Ovary (tissue), 3 donors: ENCODE measurements at regions not wholly inside any gene's neighbourhood (a gene's known extent, or its start where the extent isn't known, plus 50 kb on each side); places are given as distances from the start of the nearest gene placed in this dataset.

Experiments used
- CTCF ChIP-seq, 3 donors: fragments of 450-650 bp in 2 of 3; fragments of 200-600 bp in 1 of 3; IDR thresholded peaks; one replicate each; pipeline versions ENCODE4 v1.5.1 to v1.8.0; 2016 to 2022; ENCODE audit warnings: antibody characterized with exemption in 3 of 3, mild to moderate bottlenecking in 1 of 3
- EP300 ChIP-seq: sonication (generic); formaldehyde crosslinking; IDR thresholded peaks from one replicate; pipeline ENCODE4 v1.6.1; 2017; ENCODE audit warnings: antibody characterized with exemption
- POLR2A ChIP-seq: fragments of 450-650 bp; IDR thresholded peaks from one replicate; pipeline ENCODE4 v1.6.1; 2017; ENCODE audit warnings: antibody characterized with exemption, mild to moderate bottlenecking, moderate library complexity
- donor health status: DM: no; HTN: no; CAD: no.

- TF ChIP-seq CTCF (IDR thresholded peaks at IDR 0.05) (no peak), EP300 (no peak), POLR2A (no peak)
These were observed 92.6 kb downstream of the ZNF281 start for GRCh38 chr1:200317236-200317635.
